ENCODE measurements at regions not wholly inside any gene's neighbourhood (a gene's known extent, or its start where the extent isn't known, plus 50 kb on each side); places are given as distances from the start of the nearest gene placed in this dataset.
A peak's percentile ranks its signal among the peaks of the same experiment; 100 is the strongest.
"Not testable (repeated sequence)": the region's sequence is repeated elsewhere in the genome, so short reads cannot be mapped to it uniquely, and the experiment has no call there.

DNA sequence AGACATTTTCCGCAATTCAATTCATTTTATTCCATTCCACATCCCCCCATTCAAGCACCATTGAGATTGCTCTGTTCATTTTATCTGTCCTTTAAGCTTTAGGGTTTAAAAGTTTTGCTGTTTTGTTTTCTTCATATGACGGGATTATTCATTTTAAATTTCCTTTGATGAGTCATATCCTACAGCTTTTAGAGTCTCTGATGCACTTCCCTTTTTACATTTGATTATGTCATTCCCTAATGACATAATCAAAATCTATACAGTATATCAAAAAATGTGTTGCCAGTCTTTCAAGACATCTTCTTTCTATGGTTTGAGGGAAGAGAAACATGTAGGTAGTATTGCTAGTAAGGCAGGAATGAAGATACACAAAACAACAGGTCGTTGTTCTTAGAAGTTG, 456.3 kb downstream of the PDGFC start:
- no peak overlapping the region for H3K4me3 ChIP-seq
- H4K20me1 ChIP-seq, result no peaks in the 10 kb centered on the region
- H3K27ac ChIP-seq, result no peak overlapping the region
- H3K9ac ChIP-seq, result no peak overlapping the region
- TF ChIP-seq Cebpa-rat (IDR thresholded peaks at IDR 0.05), result no peak
- H3K27me3 ChIP-seq, result no peaks in the 10 kb centered on the region
- H3K36me3 ChIP-seq, result no peaks in the 10 kb centered on the region
- peaks cover 29% of the 10 kb centered on the region for H3K4me1 ChIP-seq
- no peak overlapping the region for H3K4me2 ChIP-seq
- H3K9me3 ChIP-seq, result peaks cover 4% of the 10 kb centered on the region; the same call in 1 of the 2 replicates

- Histone ChIP-seq H3K36me3 (no peaks in the 10 kb centered on the region), H3K27me3 (no peaks in the 10 kb centered on the region), H3K9me3 (peaks cover 5% of the 10 kb centered on the region), H3K4me2 (no peak overlapping the region), H3K4me3 (no peak overlapping the region), H4K20me1 (no peaks in the 10 kb centered on the region), H3K9ac (no peak overlapping the region), H3K4me1 (peaks cover 36% of the 10 kb centered on the region), H3K27ac (no peak overlapping the region)
- no peak for TF ChIP-seq Cebpa-rat (IDR thresholded peaks at IDR 0.05)
These were observed 459.0 kb downstream of the PDGFC start for GRCh38 chr4:156512622-156513021.

DNA sequence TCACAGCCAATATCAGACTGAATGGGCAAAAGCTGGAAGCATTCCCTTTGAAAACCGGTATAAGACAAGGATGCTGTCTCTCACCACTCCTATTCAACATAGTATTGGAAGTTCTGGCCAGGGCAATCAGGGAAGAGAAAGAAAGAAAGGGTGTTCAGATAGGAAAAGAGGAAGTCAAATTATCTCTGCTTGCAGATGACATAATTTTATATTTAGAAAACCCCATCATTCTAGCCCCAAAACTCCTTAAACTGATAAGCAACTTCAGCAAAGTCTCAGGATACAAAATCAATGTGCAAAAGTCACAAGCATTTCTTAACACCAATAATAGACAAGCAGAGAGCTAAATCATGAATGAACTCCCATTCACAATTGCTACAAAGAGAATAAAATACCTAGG, 461.7 kb downstream of the PDGFC start:
- not testable (repeated sequence) for H3K9ac ChIP-seq, H4K20me1 ChIP-seq, H3K4me3 ChIP-seq, H3K4me2 ChIP-seq, H3K27ac ChIP-seq, H3K27me3 ChIP-seq, H3K36me3 ChIP-seq
- Histone ChIP-seq H3K4me1 (peaks cover 53% of the 10 kb centered on the region), H3K9me3 (peaks cover 14% of the 10 kb centered on the region)

GRCh38 chr4:156505341-156505955, 466.2 kb downstream of the PDGFC start:
- no peaks in the 10 kb centered on the region for H3K36me3 ChIP-seq
- peak overlapping the region; percentile 83 for H3K4me2 ChIP-seq

GRCh38 chr4:156503119-156503518, 468.5 kb downstream of the PDGFC start:
- Histone ChIP-seq H3K4me2 (no peak overlapping the region), H3K4me1 (peaks cover 36% of the 10 kb centered on the region), H3K36me3 (no peaks in the 10 kb centered on the region), H3K4me3 (no peak overlapping the region), H3K9me3 (peaks cover 19% of the 10 kb centered on the region), H3K9ac (no peak overlapping the region), H4K20me1 (no peaks in the 10 kb centered on the region), H3K27me3 (no peaks in the 10 kb centered on the region), H3K27ac (no peak overlapping the region)
- TF ChIP-seq Cebpa-rat (IDR thresholded peaks at IDR 0.05), result no peak

More at GRCh38 chr4:156505341-156505955, 466.2 kb downstream of the PDGFC start:
- TF ChIP-seq Cebpa-rat (IDR thresholded peaks at IDR 0.05), result no peak
- no peaks in the 10 kb centered on the region for H3K27me3 ChIP-seq
- H3K4me1 ChIP-seq, result peaks cover 43% of the 10 kb centered on the region
- H4K20me1 ChIP-seq, result no peaks in the 10 kb centered on the region
- H3K9ac ChIP-seq, result peak overlapping the region; percentile 74
- peak overlapping the region; percentile 95 for H3K27ac ChIP-seq
- peaks cover 19% of the 10 kb centered on the region for H3K9me3 ChIP-seq
- H3K4me3 ChIP-seq, result peak overlapping the region; percentile 32; the same call in 1 of the 2 replicates

- TF ChIP-seq Cebpa-rat (IDR thresholded peaks at IDR 0.05), result no peak
- no peak overlapping the region for H3K4me3 ChIP-seq
- no peaks in the 10 kb centered on the region for H3K27me3 ChIP-seq
- H3K27ac ChIP-seq, result no peak overlapping the region
- no peak overlapping the region for H3K4me2 ChIP-seq
- H3K9me3 ChIP-seq, result peaks cover 12% of the 10 kb centered on the region
- no peaks in the 10 kb centered on the region for H3K36me3 ChIP-seq
- no peaks in the 10 kb centered on the region for H4K20me1 ChIP-seq
- H3K9ac ChIP-seq, result no peak overlapping the region
- H3K4me1 ChIP-seq, result peaks cover 36% of the 10 kb centered on the region
These were observed 469.6 kb downstream of the PDGFC start for GRCh38 chr4:156501962-156502361.

DNA sequence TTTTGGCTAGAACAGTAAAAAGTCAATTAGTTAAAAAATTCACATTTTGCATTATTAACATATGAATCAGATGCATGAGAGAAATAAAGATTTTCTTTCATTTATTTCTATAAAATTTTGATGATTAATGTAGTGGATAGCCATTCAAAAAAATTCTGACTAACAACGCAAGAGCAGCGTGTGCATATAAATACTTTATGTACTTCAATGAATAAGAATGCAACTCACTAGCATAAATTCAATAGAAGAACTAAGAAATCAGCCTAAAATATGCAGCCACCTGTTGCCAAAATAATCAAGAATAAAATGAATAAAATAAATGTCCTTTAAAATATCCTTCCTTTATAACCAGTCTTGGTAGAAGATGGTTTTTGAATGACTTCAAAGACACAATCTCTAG, 471.9 kb downstream of the PDGFC start:
- no peak overlapping the region for H3K9ac ChIP-seq
- no peaks in the 10 kb centered on the region for H3K36me3 ChIP-seq
- H3K4me1 ChIP-seq, result peaks cover 18% of the 10 kb centered on the region
- H3K27me3 ChIP-seq, result no peaks in the 10 kb centered on the region
- no peaks in the 10 kb centered on the region for H4K20me1 ChIP-seq
- H3K27ac ChIP-seq, result no peak overlapping the region
- H3K4me3 ChIP-seq, result no peak overlapping the region
- peaks cover 9% of the 10 kb centered on the region for H3K9me3 ChIP-seq
- TF ChIP-seq Cebpa-rat (IDR thresholded peaks at IDR 0.05), result no peak
- H3K4me2 ChIP-seq, result no peak overlapping the region

GRCh38 chr4:156497486-156497885, 474.1 kb downstream of the PDGFC start:
- Histone ChIP-seq H3K36me3 (no peaks in the 10 kb centered on the region), H3K27me3 (no peaks in the 10 kb centered on the region), H3K9me3 (no peaks in the 10 kb centered on the region), H3K4me1 (0 out of 2 replicates have a peak, but pooled peaks cover 5% of the 10 kb centered on the region), H3K4me3 (no peak overlapping the region), H3K9ac (no peak overlapping the region), H3K4me2 (no peak overlapping the region), H4K20me1 (no peaks in the 10 kb centered on the region), H3K27ac (no peak overlapping the region)
- no peak for TF ChIP-seq Cebpa-rat (IDR thresholded peaks at IDR 0.05)

DNA sequence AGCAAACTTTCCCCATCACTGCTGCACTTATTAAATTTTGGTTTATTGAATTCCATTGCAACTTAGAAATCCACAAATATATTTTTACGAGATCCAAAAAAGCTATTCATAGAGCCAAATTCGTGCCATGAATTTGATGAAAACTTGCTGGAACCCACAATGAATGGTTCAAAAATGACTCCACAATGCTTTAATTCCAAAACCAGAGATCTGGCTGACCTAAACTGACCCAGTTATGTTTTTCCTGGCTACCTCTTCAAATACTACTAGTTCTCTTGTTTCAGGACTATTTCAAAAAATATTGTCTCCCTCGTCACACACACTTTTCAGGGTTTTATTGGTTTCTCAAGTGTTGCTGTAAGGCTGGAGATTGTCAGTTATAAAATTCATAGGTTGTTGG, 474.8 kb downstream of the PDGFC start:
- Histone ChIP-seq H4K20me1 (no peaks in the 10 kb centered on the region), H3K4me3 (no peak overlapping the region), H3K4me1 (0 out of 2 replicates have a peak, but pooled peaks cover 5% of the 10 kb centered on the region), H3K9ac (no peak overlapping the region), H3K9me3 (no peaks in the 10 kb centered on the region), H3K27ac (no peak overlapping the region), H3K4me2 (no peak overlapping the region), H3K27me3 (no peaks in the 10 kb centered on the region), H3K36me3 (no peaks in the 10 kb centered on the region)
- no peak for TF ChIP-seq Cebpa-rat (IDR thresholded peaks at IDR 0.05)

- Histone ChIP-seq H3K4me3 (no peak overlapping the region), H3K27ac (no peak overlapping the region), H3K27me3 (no peaks in the 10 kb centered on the region), H3K4me2 (no peak overlapping the region), H3K36me3 (no peaks in the 10 kb centered on the region), H3K4me1 (0 out of 2 replicates have a peak, but pooled peaks cover 5% of the 10 kb centered on the region), H4K20me1 (no peaks in the 10 kb centered on the region), H3K9me3 (no peaks in the 10 kb centered on the region), H3K9ac (no peak overlapping the region)
- TF ChIP-seq Cebpa-rat (IDR thresholded peaks at IDR 0.05), result no peak
These were observed 475.8 kb downstream of the PDGFC start for GRCh38 chr4:156495836-156496235.

DNA sequence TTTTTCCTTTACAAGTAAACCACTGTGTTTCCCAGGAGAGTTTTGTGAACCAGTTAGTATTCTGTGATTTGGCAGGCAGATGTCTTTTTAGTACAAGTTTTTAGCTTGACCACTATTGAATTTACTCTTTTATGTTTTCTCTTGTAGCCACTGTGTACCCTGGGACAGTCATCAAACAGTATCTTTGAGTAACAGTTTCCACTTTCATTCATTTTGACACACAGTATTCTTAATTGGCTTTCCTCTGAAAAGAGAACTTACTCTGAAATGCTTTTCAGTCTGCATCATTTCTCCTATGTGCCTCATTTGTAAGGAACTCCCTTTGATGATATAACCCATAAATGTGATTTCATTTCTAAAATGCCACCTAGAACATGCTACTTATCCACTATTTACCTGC, 476.5 kb downstream of the PDGFC start:
- Histone ChIP-seq H3K4me1 (0 out of 2 replicates have a peak, but pooled peaks cover 5% of the 10 kb centered on the region), H3K9me3 (no peaks in the 10 kb centered on the region), H3K27ac (no peak overlapping the region), H4K20me1 (no peaks in the 10 kb centered on the region), H3K36me3 (no peaks in the 10 kb centered on the region), H3K27me3 (no peaks in the 10 kb centered on the region), H3K4me3 (no peak overlapping the region), H3K4me2 (no peak overlapping the region), H3K9ac (no peak overlapping the region)
- no peak for TF ChIP-seq Cebpa-rat (IDR thresholded peaks at IDR 0.05)

Measured in BLaER1 (cell line).